ENCODE measurements at regions not wholly inside any gene's neighbourhood (a gene's known extent, or its start where the extent isn't known, plus 50 kb on each side); places are given as distances from the start of the nearest gene placed in this dataset.

GRCh38 chr11:34570584-34570983, 50.3 kb upstream of the EHF start:
- CTCF ChIA-PET = interaction anchor here (0.6 to 0.7 kb wide), 2 partner anchors 194 to 949 kb away, joined by 3 read pairs; no protein-coding TSS in a partner anchor
- no peak overlapping the region for H3K27ac ChIP-seq
- POLR2A ChIA-PET (ENCODE audit: low non-redundant PET) = no interaction called here
- DNase-seq (ENCODE audit: low spot score) = no peak
- TF ChIP-seq, protein P1, sequence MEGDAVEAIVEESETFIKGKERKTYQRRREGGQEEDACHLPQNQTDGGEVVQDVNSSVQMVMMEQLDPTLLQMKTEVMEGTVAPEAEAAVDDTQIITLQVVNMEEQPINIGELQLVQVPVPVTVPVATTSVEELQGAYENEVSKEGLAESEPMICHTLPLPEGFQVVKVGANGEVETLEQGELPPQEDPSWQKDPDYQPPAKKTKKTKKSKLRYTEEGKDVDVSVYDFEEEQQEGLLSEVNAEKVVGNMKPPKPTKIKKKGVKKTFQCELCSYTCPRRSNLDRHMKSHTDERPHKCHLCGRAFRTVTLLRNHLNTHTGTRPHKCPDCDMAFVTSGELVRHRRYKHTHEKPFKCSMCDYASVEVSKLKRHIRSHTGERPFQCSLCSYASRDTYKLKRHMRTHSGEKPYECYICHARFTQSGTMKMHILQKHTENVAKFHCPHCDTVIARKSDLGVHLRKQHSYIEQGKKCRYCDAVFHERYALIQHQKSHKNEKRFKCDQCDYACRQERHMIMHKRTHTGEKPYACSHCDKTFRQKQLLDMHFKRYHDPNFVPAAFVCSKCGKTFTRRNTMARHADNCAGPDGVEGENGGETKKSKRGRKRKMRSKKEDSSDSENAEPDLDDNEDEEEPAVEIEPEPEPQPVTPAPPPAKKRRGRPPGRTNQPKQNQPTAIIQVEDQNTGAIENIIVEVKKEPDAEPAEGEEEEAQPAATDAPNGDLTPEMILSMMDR (conservative IDR thresholded peaks at IDR 0.05; ENCODE audit: low read depth) = no peak
